ENCODE measurements at regions not wholly inside any gene's neighbourhood (a gene's known extent, or its start where the extent isn't known, plus 50 kb on each side); places are given as distances from the start of the nearest gene placed in this dataset.
A peak's percentile ranks its signal among the peaks of the same experiment; 100 is the strongest.

- Histone ChIP-seq H3K36me3 (ENCODE audit: control insufficient read depth in 2 of 3, insufficient read depth in 3 of 3, low read length in 3 of 3) (no peaks in the 10 kb centered on the region), H3K4me3 (ENCODE audit: low read length in 3 of 3) (no peak overlapping the region), H3K27me3 (ENCODE audit: control insufficient read depth, insufficient read depth, low read length) (no peaks in the 10 kb centered on the region), H3K4me1 (ENCODE audit: control insufficient read depth in 2 of 3, insufficient read depth in 2 of 3, low read depth in 1 of 3, low read length in 3 of 3) (no peaks in the 10 kb centered on the region), H3K9me3 (ENCODE audit: control insufficient read depth in 2 of 3, insufficient read depth in 1 of 3, low read length in 3 of 3) (no peaks in the 10 kb centered on the region), H3K27ac (ENCODE audit: low read depth in 2 of 2, low read length in 2 of 2) (no peak overlapping the region), H3K9ac (ENCODE audit: low read length in 3 of 3) (no peak overlapping the region)
- TF ChIP-seq CTCF (IDR thresholded peaks at IDR 0.05; ENCODE audit: borderline replicate concordance, extremely low read depth, insufficient read depth) = no peak
- FAIRE-seq = no peak
- DNase-seq = no peak
- intact Hi-C loops (cut with DNase I) = no loop called here
These were observed 723.4 kb upstream of the PIK3C3 start for GRCh38 chr18:41231681-41232080.

- Histone ChIP-seq H3K36me3 (ENCODE audit: control insufficient read depth in 2 of 3, insufficient read depth in 3 of 3, low read length in 3 of 3) (no peaks in the 10 kb centered on the region), H3K9me3 (ENCODE audit: control insufficient read depth in 2 of 3, insufficient read depth in 1 of 3, low read length in 3 of 3) (no peaks in the 10 kb centered on the region), H3K27me3 (ENCODE audit: control insufficient read depth, insufficient read depth, low read length) (no peaks in the 10 kb centered on the region), H3K9ac (ENCODE audit: low read length in 3 of 3) (no peak overlapping the region), H3K4me1 (ENCODE audit: control insufficient read depth in 2 of 3, insufficient read depth in 2 of 3, low read depth in 1 of 3, low read length in 3 of 3) (no peaks in the 10 kb centered on the region), H3K4me3 (ENCODE audit: low read length in 3 of 3) (no peak overlapping the region), H3K27ac (ENCODE audit: low read depth in 2 of 2, low read length in 2 of 2) (no peak overlapping the region)
- FAIRE-seq = no peak
- intact Hi-C loops (cut with DNase I) = no loop called here
- no peak for TF ChIP-seq CTCF (IDR thresholded peaks at IDR 0.05; ENCODE audit: borderline replicate concordance, extremely low read depth, insufficient read depth)
- DNase-seq = no peak
These were observed 727.0 kb upstream of the PIK3C3 start for GRCh38 chr18:41227993-41228392.

- TF ChIP-seq CTCF (IDR thresholded peaks at IDR 0.05; ENCODE audit: borderline replicate concordance, extremely low read depth, insufficient read depth) = no peak
- no peak overlapping the region for H3K27ac ChIP-seq (ENCODE audit: low read depth in 2 of 2, low read length in 2 of 2)
- FAIRE-seq (no peak), DNase-seq (no peak)
- H3K4me1 ChIP-seq (ENCODE audit: control insufficient read depth in 2 of 3, insufficient read depth in 2 of 3, low read depth in 1 of 3, low read length in 3 of 3) = no peaks in the 10 kb centered on the region
- no peaks in the 10 kb centered on the region for H3K9me3 ChIP-seq (ENCODE audit: control insufficient read depth in 2 of 3, insufficient read depth in 1 of 3, low read length in 3 of 3)
- no peak overlapping the region for H3K9ac ChIP-seq (ENCODE audit: low read length in 3 of 3)
- no peaks in the 10 kb centered on the region for H3K27me3 ChIP-seq (ENCODE audit: control insufficient read depth, insufficient read depth, low read length)
- H3K4me3 ChIP-seq (ENCODE audit: low read length in 3 of 3) = no peak overlapping the region
- no peaks in the 10 kb centered on the region for H3K36me3 ChIP-seq (ENCODE audit: control insufficient read depth in 2 of 3, insufficient read depth in 3 of 3, low read length in 3 of 3)
- intact Hi-C loops (cut with DNase I) = no loop called here
These were observed 728.1 kb upstream of the PIK3C3 start for GRCh38 chr18:41226911-41227310.

- no peaks in the 10 kb centered on the region for H3K27me3 ChIP-seq (ENCODE audit: control insufficient read depth, insufficient read depth, low read length)
- no peak overlapping the region for H3K27ac ChIP-seq (ENCODE audit: low read depth in 2 of 2, low read length in 2 of 2)
- H3K9ac ChIP-seq (ENCODE audit: low read length in 3 of 3) = no peak overlapping the region
- H3K4me3 ChIP-seq (ENCODE audit: low read length in 3 of 3) = no peak overlapping the region
- H3K36me3 ChIP-seq (ENCODE audit: control insufficient read depth in 2 of 3, insufficient read depth in 3 of 3, low read length in 3 of 3) = no peaks in the 10 kb centered on the region
- no peak for FAIRE-seq
- intact Hi-C loops (cut with DNase I) = no loop called here
- DNase-seq = peak in 2 of 5 donors; percentile 1 to 29
- no peaks in the 10 kb centered on the region for H3K9me3 ChIP-seq (ENCODE audit: control insufficient read depth in 2 of 3, insufficient read depth in 1 of 3, low read length in 3 of 3)
- no peak for TF ChIP-seq CTCF (IDR thresholded peaks at IDR 0.05; ENCODE audit: borderline replicate concordance, extremely low read depth, insufficient read depth)
- no peaks in the 10 kb centered on the region for H3K4me1 ChIP-seq (ENCODE audit: control insufficient read depth in 2 of 3, insufficient read depth in 2 of 3, low read depth in 1 of 3, low read length in 3 of 3)
These were observed 728.8 kb upstream of the PIK3C3 start for GRCh38 chr18:41226186-41226585.
